GM12878 (cell line): ENCODE measurements at regions not wholly inside any gene's neighbourhood (a gene's known extent, or its start where the extent isn't known, plus 50 kb on each side); places are given as distances from the start of the nearest gene placed in this dataset.

Source experiments
- ATAC-seq: fragments of 200-7000 bp; cut with Tn5 transposase; 3 replicates; pipeline ENCODE4 v1.9.1; 2020; ENCODE audit warnings: mild to moderate bottlenecking, moderate library complexity
- BruUV-seq: library from RNA; stranded (reverse); fragments of 400-500 nt; replicated peaks from 2 replicates; lab custom pipeline; 2021; lab: Mats Ljungman, UMichigan
- CTCF ChIA-PET: fragments of 300-600 bp; sonication (Branson Sonifier 250); formaldehyde crosslinking; extraction: SDS; loops from one replicate; lab custom pipeline; 2021; ENCODE audit warnings: inconsistent platforms; lab: Yijun Ruan, JAX
- POLR2A ChIA-PET: fragments of 350-600 bp; formaldehyde crosslinking; extraction: SDS; loops from one replicate; lab custom pipeline; 2021; ENCODE audit warnings: inconsistent platforms; lab: Charles Lee
- RAD21 ChIA-PET: fragments of 300-600 bp; sonication (Branson Sonifier 250); formaldehyde crosslinking; loops from one replicate; lab custom pipeline; 2023; ENCODE audit warnings: antibody characterized with exemption; ENCODE audit not compliant: unreplicated experiment; lab: Charles Lee
- SMC1A ChIA-PET: fragments of 300-600 bp; sonication (Branson Sonifier 250); formaldehyde crosslinking; loops from one replicate; lab custom pipeline; 2023; ENCODE audit not compliant: unreplicated experiment, uncharacterized antibody; lab: Charles Lee
- DNase-seq: peaks from one replicate; pipeline ENCODE4 v3.0.0-alpha.2; 2011; ENCODE audit warnings: low read depth, low spot score
- FAIRE-seq: peaks from 3 replicates; lab custom pipeline; 2011; peaks lifted over from hg19 to GRCh38; lab: Jason Lieb, UNC
- H2AFZ ChIP-seq: 2 replicates; pipeline ENCODE4 v1.6.0; 2011; ENCODE audit warnings: low read depth, low read length, control low read depth; ENCODE audit not compliant: control insufficient read depth
- H3K27ac ChIP-seq: 2 replicates; pipeline ENCODE4 v1.5.1; 2011; ENCODE audit warnings: control low read depth; ENCODE audit not compliant: control insufficient read depth, insufficient read depth
- H3K27me3 ChIP-seq, 2 experiments: replicated peaks in 1 of 2; 2 replicates each; pipeline versions ENCODE4 v1.6.0 to v1.6.1; 2011; ENCODE audit warnings: low read length in 1 of 2; ENCODE audit not compliant: control insufficient read depth in 2 of 2, insufficient read depth in 2 of 2
- H3K36me3 ChIP-seq, 2 experiments: 2 replicates each; pipeline ENCODE4 v1.5.1; 2011; ENCODE audit warnings: low read length in 1 of 2; ENCODE audit not compliant: control insufficient read depth in 2 of 2, insufficient read depth in 2 of 2
- H3K4me1 ChIP-seq: 2 replicates; pipeline ENCODE4 v1.6.1; 2011; ENCODE audit warnings: mild to moderate bottlenecking, low read length, moderate library complexity, mixed read lengths; ENCODE audit not compliant: control insufficient read depth, insufficient read depth
- H3K4me2 ChIP-seq: 2 replicates; pipeline ENCODE4 v1.6.0; 2011; ENCODE audit warnings: control low read depth; ENCODE audit not compliant: control insufficient read depth, insufficient read depth
- H3K4me3 ChIP-seq: fragments of 200-600 bp; sonication (generic); 2 replicates; pipeline ENCODE4 v1.5.1; 2016
- H3K79me2 ChIP-seq: 2 replicates; pipeline ENCODE4 v1.6.0; 2011; ENCODE audit warnings: low read length; ENCODE audit not compliant: control insufficient read depth, insufficient read depth
- H3K9ac ChIP-seq: 2 replicates; pipeline ENCODE4 v1.8.0; 2011; ENCODE audit warnings: low read length, control low read depth, mixed read lengths; ENCODE audit not compliant: control insufficient read depth, insufficient read depth
- H3K9me3 ChIP-seq: replicated peaks from 3 replicates; pipeline ENCODE4 v1.5.1; 2011; ENCODE audit warnings: mild to moderate bottlenecking, low read length; ENCODE audit not compliant: control insufficient read depth, insufficient read depth
- H4K20me1 ChIP-seq: 2 replicates; pipeline ENCODE4 v1.6.0; 2011; ENCODE audit not compliant: control insufficient read depth, insufficient read depth
- EP300 ChIP-seq, 2 experiments: fragments of 150-350 bp in 1 of 2; IDR thresholded peaks; 2 replicates each; pipeline ENCODE4 v1.6.1; 2011 to 2012; ENCODE audit warnings: low read depth in 2 of 2, low read length in 2 of 2, borderline replicate concordance in 1 of 2, improper control_type of control experiment in 1 of 2, inconsistent platforms in 1 of 2; ENCODE audit not compliant: control insufficient read depth in 1 of 2
- MTA3 ChIP-seq: IDR thresholded peaks from 2 replicates; pipeline ENCODE4 v1.6.1; 2012; ENCODE audit warnings: low read length, inconsistent platforms, borderline replicate concordance
- MXI1 ChIP-seq: fragments of 150-350 bp; IDR thresholded peaks from 2 replicates; pipeline ENCODE4 v1.6.1; 2011; ENCODE audit warnings: low read depth, mild to moderate bottlenecking, inconsistent platforms, low read length, improper control_type of control experiment
- NFYB ChIP-seq: IDR thresholded peaks from 2 replicates; pipeline ENCODE4 v1.6.1; 2011; ENCODE audit warnings: low read depth, mild to moderate bottlenecking, low read length, improper control_type of control experiment, moderate library complexity; ENCODE audit not compliant: insufficient read depth
- NR2C2 ChIP-seq: IDR thresholded peaks from 2 replicates; pipeline ENCODE4 v1.6.1; 2011; ENCODE audit warnings: borderline replicate concordance, low read depth; ENCODE audit not compliant: control insufficient read depth, insufficient read length
- RAD21 ChIP-seq: IDR thresholded peaks from 2 replicates; pipeline ENCODE4 v1.6.1; 2011; ENCODE audit warnings: mild to moderate bottlenecking, low read depth, low read length, moderate library complexity; ENCODE audit not compliant: insufficient read depth
- RELA ChIP-seq: fragments of 450-650 bp; IDR thresholded peaks from 2 replicates; pipeline ENCODE4 v1.8.0; 2014; ENCODE audit warnings: borderline replicate concordance; ENCODE audit not compliant: partially characterized antibody
- RUNX3 ChIP-seq: IDR thresholded peaks from 2 replicates; pipeline ENCODE4 v1.6.1; 2012; ENCODE audit warnings: low read length, inconsistent platforms
- TCF3 ChIP-seq: IDR thresholded peaks from 2 replicates; pipeline ENCODE4 v1.6.1; 2012; ENCODE audit warnings: low read depth, mild to moderate bottlenecking, low read length, borderline replicate concordance; ENCODE audit not compliant: insufficient read depth
- ZNF622 ChIP-seq: fragments of 450-650 bp; IDR thresholded peaks from 2 replicates; pipeline ENCODE4 v1.6.1; 2017; ENCODE audit warnings: mild to moderate bottlenecking, inconsistent platforms
- ZNF687 ChIP-seq: fragments of 450-650 bp; IDR thresholded peaks from 2 replicates; pipeline ENCODE4 v1.6.1; 2017; ENCODE audit warnings: mild to moderate bottlenecking, moderate library complexity
- WGBS: methylation state at CpG from one replicate; pipeline ENCODE4 v1.1.6; 2016; ENCODE audit warnings: low lambda C conversion rate; ENCODE audit not compliant: insufficient replicate concordance, insufficient coverage; ENCODE audit errors: missing lambda C conversion rate; 5-methylcytosine and 5-hydroxymethylcytosine counted together
- in situ Hi-C: fragments of 300-500 bp; cut with MboI; formaldehyde crosslinking; loops from 9 replicates; pipeline ENCODE4 v1.14.3; 2018; ENCODE audit warnings: mixed read lengths
- intact Hi-C: fragments of 100-400 bp; cut with micrococcal nuclease; formaldehyde crosslinking; loops from one replicate; pipeline ENCODE4 v1.14.2; 2022; ENCODE audit not compliant: unreplicated experiment

- POLR2A ChIA-PET = no interaction called here
- Histone ChIP-seq H3K4me1 (no peaks in the 10 kb centered on the region), H3K4me2 (no peak overlapping the region), H3K27ac (no peak overlapping the region), H3K27me3 (no peaks in the 10 kb centered on the region), H3K9me3 (no peaks in the 10 kb centered on the region), H3K4me3 (no peak overlapping the region), H4K20me1 (no peaks in the 10 kb centered on the region), H3K9ac (no peak overlapping the region), H2AFZ (no peak overlapping the region), H3K79me2 (no peaks in the 10 kb centered on the region), H3K36me3 (no peaks in the 10 kb centered on the region)
- BruUV-seq = no TSS peak
- no peak for ATAC-seq
- RAD21 ChIA-PET = no interaction called here
- no peak for DNase-seq
- TF ChIP-seq RELA (no peak), NR2C2 (no peak), ZNF687 (no peak), MTA3 (no peak), RAD21 (no peak), EP300 (IDR thresholded peaks at IDR 0.05; ENCODE audit: borderline replicate concordance in 1 of 2, control insufficient read depth in 1 of 2, low read depth in 2 of 2, low read length in 2 of 2) (no peak), RUNX3 (no peak), ZNF622 (no peak), NFYB (no peak), MXI1 (no peak), TCF3 (no peak)
- intact Hi-C loops (no loop called here), in situ Hi-C loops (no loop called here)
- no peak for FAIRE-seq
- SMC1A ChIA-PET = no interaction called here
- 26% methylated on average over 1 of the region's 1 CpG for WGBS
- CTCF ChIA-PET = no interaction called here
These were observed 853.7 kb downstream of the MCTP2 start for GRCh38 chr15:95085056-95085455.
